GM12878 (cell line): ENCODE measurements at regions not wholly inside any gene's neighbourhood (a gene's known extent, or its start where the extent isn't known, plus 50 kb on each side); places are given as distances from the start of the nearest gene placed in this dataset.

Experiments
- IRF4 ChIP-seq: IDR thresholded peaks from 2 replicates; pipeline ENCODE4 v1.6.1; 2011; ENCODE audit warnings: low read depth, low read length
- TAF1 ChIP-seq: IDR thresholded peaks from 2 replicates; pipeline ENCODE4 v1.6.1; 2011; ENCODE audit warnings: mild to moderate bottlenecking, low read depth, low read length, borderline replicate concordance

DNA sequence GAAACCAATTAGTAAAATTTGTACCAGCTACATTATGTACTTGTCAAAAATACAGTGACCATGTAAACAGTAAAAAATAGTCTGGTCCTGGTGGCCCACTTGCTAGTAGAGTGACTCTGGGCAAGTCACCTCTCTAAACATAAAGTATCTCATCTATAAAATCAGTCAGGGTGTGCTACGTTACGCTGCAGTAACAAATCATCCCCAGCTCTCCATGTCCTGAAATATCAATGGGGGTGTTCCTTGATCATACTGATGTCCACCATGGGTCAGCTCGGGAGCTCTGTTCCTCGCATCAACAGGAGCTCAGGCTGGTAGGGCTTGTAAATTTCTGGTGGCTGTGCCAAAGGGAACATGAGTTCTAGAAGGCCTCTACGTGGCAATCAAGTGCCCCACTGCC, 268.6 kb downstream of the RAB28 start:
- TF ChIP-seq IRF4: no peak
- TF ChIP-seq TAF1: no peak
